OCI-LY3 (cell line): ENCODE measurements at regions not wholly inside any gene's neighbourhood (a gene's known extent, or its start where the extent isn't known, plus 50 kb on each side); places are given as distances from the start of the nearest gene placed in this dataset.

Experiments used
- CTCF ChIP-seq: fragments of 200-600, 300-600 bp; sonication (generic); IDR thresholded peaks from 2 replicates; pipeline ENCODE4 v1.5.1; 2014; ENCODE audit warnings: antibody characterized with exemption, low read length, low read depth
- EZH2phosphoT487 ChIP-seq: fragments of 200-600 bp; shearing (Covaris generic); IDR thresholded peaks from 2 replicates; pipeline ENCODE4 v1.6.1; 2018; ENCODE audit warnings: antibody characterized with exemption, mixed run types, low read depth

DNA sequence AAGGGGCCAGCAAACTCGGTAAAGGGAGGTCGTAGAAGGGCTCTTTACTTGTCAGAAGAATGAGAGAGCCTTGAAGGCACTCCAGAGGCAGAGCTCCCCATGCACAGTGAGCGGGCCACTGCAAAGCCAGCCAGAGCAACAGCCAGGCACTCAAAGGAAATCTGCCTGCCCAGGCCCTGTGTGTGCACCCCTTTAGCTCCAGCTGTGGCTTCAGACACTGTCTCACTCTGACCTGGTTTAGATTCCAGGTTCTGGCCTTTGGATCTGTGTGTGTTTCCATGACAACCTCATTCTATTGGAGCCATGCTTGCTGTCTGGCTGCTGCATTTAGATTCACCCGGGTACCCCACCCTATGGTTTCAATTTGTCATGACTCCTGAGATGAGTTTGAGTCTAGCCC is 170.3 kb downstream of the CAPZA3 start:
- TF ChIP-seq CTCF (no peak), EZH2phosphoT487 (no peak)
